A172 (cell line): ENCODE measurements at regions not wholly inside any gene's neighbourhood (a gene's known extent, or its start where the extent isn't known, plus 50 kb on each side); places are given as distances from the start of the nearest gene placed in this dataset.

Experiments used
- DNase-seq: peaks from one replicate; pipeline ENCODE4 v3.0.0-alpha.2; 2015; ENCODE audit warnings: low spot score

DNA sequence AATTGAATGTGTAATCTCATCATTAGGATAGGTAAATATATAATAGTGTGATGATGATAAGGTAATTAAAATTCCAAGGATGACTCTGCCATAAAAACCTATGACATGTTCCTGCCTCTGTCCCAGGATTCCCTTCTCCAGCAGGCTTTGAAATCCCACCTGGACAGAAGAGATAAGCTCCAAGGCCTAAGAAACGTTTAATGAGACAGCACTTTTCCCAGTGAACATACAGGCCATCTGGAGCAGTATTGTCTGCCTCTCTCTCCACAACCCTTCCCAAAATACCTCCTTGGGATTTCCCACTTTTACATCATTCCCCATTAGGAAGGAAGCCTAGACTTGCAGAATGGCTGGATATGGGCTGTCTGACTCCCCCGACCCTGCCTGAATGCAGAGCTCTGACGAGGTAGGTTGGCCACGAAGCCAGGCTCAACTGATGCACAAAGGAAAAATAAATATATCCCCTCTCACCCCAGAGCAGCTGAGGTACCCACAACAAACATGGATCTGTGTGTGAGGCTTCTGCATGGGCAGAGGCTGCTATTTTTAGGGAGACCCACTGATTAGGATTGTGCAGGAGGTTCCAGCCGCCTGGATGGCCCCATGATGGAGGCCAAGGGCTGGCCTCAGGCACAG lies 71.0 kb downstream of the TMPRSS5 start:
- no peak for DNase-seq

DNA sequence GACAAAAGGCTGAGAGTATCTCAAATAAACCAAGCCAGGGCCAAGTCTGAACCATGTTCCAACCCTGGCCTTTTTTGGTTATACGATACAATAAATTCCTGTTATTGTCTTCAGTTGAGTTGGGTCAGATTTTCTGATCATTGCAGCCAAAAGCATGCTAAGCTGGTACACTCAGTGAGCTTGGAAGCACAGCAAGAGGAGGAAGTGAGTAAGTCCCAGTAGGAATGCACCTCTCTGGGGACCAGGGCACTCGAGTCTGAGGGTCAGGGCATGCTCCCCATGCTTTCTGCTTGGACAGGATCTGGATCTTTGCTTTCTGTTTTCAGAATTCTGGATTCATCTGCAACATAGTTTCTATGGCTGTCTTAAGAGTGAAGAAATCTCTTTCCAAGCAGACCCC lies 73.1 kb downstream of the TMPRSS5 start:
- DNase-seq: peak; percentile 4

- DNase-seq: no peak
These were observed 76.5 kb downstream of the TMPRSS5 start for GRCh38 chr11:113629562-113629961.

- no peak for DNase-seq
These were observed 77.2 kb downstream of the TMPRSS5 start for GRCh38 chr11:113628912-113629311.

GRCh38 chr11:113627946-113628345 lies 78.2 kb downstream of the TMPRSS5 start:
- no peak for DNase-seq

- no peak for DNase-seq
These were observed 78.8 kb downstream of the TMPRSS5 start for GRCh38 chr11:113627297-113627696.

- no peak for DNase-seq
These were observed 79.4 kb downstream of the TMPRSS5 start for GRCh38 chr11:113626736-113627135.

DNA sequence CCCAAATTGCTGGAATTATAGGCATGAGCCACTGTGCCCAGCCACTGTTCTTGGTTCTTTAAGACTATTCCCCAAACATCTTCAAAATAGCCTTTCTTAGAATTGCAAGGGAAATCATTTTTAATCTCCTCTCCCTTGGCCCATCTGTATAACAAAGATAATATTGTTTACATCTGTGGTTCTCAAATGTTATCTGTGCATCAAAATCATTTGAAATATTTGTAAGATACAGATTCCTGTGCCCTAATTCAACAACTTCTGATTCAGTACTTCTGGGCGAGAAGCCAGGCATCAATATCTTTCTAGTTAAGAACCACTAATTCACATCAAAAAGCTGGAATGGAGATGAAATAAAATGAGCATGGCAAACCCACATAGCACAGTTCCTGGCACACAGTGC lies 83.0 kb downstream of the TMPRSS5 start:
- no peak for DNase-seq

- peak; percentile 79 for DNase-seq
These were observed 87.7 kb downstream of the TMPRSS5 start for GRCh38 chr11:113618360-113618759.

DNA sequence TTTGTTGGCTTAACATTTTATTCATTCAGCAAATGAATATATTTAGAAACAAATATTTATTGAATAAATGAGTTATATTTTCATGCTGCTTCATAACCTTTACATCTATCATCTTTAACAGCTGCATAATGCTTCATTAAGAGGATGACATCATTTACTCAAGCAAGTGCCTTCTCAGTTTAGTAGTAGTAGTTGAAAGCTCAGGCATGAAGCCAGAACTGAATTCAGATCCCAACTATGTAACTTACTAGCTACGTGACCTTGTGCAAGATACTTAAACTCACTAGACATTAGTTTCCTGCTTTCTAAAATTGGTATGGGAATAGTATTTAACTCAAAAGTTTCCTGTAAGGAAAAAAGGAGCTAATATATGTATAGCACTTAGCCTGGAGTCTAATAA lies 90.3 kb downstream of the TMPRSS5 start:
- no peak for DNase-seq

DNA sequence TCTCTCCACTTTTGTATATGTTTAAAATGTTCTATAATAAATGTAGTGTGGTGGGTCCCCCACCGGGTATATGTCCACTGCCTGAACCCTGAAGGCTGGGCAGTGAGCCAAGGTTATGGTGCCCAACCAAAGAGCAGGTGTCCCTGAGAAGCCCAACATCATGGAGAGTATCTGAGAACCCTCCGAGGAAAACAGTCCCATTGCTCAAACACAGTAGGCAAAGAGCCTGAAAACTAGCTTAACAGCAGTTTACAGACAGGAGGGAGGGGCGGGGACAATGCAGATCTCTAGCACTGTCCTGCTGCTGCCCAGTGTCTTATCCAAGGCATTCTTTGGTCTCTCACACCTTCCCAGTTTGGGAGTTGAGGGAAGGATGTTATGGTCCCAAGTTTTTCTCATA lies 91.0 kb downstream of the TMPRSS5 start:
- no peak for DNase-seq

DNA sequence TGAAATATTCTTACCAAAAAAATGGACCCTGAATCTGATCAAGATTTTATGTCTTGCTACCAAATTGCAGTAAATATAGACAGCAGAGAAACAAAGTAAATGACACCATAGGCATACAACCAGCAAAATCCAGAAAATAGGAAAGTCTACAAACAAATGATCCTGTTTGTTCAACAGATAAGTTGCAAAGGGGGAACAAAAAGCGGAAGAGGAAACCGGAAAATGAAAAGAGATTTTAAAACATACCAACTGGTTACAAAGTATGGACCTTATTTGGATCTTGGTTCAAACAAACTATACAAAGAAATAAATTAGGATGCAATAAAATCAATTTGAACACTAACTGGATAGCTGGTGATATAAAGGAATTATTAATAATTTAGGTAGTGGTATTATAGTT lies 92.0 kb downstream of the TMPRSS5 start:
- no peak for DNase-seq

GRCh38 chr11:113613619-113614018 lies 92.5 kb downstream of the TMPRSS5 start:
- DNase-seq: no peak

DNA sequence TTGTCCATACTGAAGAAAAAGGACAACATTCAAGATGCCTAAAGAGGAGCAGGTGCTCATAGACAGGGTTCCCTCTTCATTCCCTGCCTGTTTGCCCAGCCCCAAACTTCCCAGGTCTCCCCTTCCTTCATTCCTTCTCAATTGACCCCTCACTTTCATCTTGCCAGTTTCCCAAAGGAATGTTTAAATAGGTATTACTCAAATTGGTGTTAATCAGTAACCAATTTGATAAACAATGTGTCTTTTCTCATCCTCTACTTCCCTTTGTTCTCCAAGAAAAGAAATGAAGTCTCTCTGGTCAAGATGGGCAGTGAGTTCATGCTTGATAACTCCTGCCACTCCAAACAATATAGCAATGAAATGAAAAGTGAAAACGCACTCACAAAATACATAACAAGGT lies 101.9 kb downstream of the TMPRSS5 start:
- DNase-seq: no peak

- no peak for DNase-seq
These were observed 102.6 kb downstream of the TMPRSS5 start for GRCh38 chr11:113603277-113604059.

- no peak for DNase-seq
These were observed 103.6 kb downstream of the TMPRSS5 start for GRCh38 chr11:113602483-113602882.

GRCh38 chr11:113596658-113597057 lies 109.5 kb downstream of the TMPRSS5 start:
- no peak for DNase-seq

DNA sequence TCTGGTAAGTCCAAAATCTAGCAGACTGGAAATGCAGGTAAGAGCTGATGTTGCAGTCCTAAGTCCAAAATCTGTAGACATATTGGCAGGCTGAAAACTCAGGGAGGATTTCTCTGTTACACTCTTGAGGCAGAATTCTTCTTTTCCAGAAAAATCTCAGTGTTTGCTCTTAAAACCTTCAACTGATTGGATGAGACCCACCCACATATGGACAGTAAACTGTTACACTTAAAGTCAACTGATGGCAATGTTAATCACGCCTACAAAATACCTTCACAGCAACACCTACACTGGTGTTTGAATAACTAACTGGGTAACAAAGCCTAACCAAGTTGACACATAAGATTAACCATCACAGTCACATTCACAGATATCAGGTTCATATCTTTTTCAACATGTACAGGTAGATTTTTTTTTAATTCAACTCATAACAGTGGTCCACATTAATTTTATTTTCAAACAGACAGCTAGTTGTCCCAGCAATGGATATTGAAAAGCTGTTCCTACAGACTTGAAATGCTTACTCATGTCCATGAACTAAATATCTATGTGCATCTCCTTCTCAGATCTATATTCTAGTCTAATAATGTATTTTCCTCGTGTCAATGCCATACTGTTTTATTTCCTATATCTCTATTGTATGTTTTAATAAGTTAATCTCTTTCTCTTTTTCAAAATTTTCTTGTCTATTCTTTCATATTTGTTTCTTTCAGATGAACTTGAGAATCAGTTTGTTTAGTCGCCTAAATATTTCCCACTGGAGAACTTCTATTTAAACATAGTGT lies 110.1 kb downstream of the TMPRSS5 start:
- DNase-seq: no peak

- peak; percentile 73 for DNase-seq
These were observed 112.3 kb downstream of the TMPRSS5 start for GRCh38 chr11:113593698-113594308.

DNA sequence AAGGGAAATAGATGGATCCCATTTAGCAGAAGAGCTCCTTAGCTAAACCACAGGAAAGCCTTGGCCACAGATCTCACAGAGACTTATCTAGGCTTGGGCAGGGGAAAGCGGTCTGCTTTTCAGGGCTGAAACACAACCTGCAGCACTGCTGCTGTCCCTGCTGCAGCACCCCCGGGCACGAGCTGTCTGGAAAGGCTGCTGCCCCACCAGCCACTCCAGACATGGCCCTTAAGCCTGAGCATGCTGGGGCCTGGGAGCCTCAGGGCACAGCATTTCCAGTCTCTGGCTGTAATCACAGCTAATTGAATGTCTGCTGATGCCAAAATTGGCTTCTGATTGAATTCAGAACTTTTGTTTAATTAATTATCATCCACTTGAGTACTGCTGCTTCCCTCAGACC lies 115.0 kb downstream of the TMPRSS5 start:
- no peak for DNase-seq

DNA sequence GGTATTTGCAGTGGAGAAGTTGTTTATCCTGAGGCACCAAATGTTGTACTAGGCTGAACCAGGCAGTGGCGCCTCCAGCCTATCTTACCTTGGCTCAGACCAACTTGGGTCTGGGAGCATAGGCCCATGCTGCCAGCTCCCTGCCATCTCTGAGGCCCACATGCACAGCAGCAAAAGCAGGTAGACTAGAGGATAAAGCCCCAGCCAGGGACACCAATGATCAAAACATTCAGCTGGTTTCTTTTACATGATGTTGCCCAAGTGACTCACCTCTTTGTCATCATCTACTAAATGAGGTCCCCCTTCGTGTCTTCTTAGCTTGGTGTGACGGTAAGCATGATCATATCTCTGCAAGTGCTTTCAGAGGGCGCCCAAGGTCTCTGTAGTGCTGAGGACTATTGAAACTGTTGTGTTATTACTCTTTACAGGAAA lies 112.1 kb upstream of the DRD2 start:
- DNase-seq: peak; percentile 33

DNA sequence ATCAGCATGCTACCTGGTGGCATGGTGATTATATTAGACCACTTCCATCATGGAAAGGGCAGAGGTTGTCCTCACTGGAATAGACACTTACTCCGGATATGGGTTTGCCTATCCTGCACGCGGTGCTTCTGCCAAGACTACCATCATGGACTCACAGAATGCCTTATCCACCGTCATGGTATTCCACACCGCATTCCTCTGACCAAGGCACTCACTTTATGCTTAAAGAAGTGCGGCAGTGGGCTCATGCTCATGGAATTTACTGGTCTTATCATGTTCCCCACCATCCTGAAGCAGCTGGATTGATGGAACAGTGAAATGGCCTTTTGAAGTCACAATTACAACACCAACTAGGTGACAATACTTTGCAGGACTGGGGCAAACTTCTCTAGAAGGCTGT lies 109.2 kb upstream of the DRD2 start:
- no peak for DNase-seq
